ENCODE measurements at regions not wholly inside any gene's neighbourhood (a gene's known extent, or its start where the extent isn't known, plus 50 kb on each side); places are given as distances from the start of the nearest gene placed in this dataset.

GRCh38 chr5:89994266-89994665 is 415.3 kb downstream of the CETN3 start:
- H3K4me3 ChIP-seq (replicated peaks; ENCODE audit: insufficient read depth, low read length), result no peak overlapping the region
- no peak overlapping the region for H3K27ac ChIP-seq (replicated peaks)
- no peak for DNase-seq (ENCODE audit: low read depth in 1 of 2, low spot score in 1 of 2)

GRCh38 chr5:89992201-89992600 is 417.4 kb downstream of the CETN3 start:
- Histone ChIP-seq H3K4me3 (replicated peaks; ENCODE audit: insufficient read depth, low read length) (no peak overlapping the region), H3K27me3 (ENCODE audit: insufficient read depth, poor library complexity, severe bottlenecking) (no peaks in the 10 kb centered on the region), H3K27ac (replicated peaks) (no peak overlapping the region)
- no peak for DNase-seq (ENCODE audit: low read depth in 1 of 2, low spot score in 1 of 2)
- TF ChIP-seq SPI1 (IDR thresholded peaks at IDR 0.05; ENCODE audit: borderline replicate concordance, low read depth) (no peak), GABPA (IDR thresholded peaks at IDR 0.05; ENCODE audit: low read depth) (no peak), POLR2AphosphoS5 (IDR thresholded peaks at IDR 0.05; ENCODE audit: low read depth) (no peak), REST (IDR thresholded peaks at IDR 0.05; ENCODE audit: insufficient replicate concordance, low read depth) (no peak)
- TF ChIP-seq, protein P1, sequence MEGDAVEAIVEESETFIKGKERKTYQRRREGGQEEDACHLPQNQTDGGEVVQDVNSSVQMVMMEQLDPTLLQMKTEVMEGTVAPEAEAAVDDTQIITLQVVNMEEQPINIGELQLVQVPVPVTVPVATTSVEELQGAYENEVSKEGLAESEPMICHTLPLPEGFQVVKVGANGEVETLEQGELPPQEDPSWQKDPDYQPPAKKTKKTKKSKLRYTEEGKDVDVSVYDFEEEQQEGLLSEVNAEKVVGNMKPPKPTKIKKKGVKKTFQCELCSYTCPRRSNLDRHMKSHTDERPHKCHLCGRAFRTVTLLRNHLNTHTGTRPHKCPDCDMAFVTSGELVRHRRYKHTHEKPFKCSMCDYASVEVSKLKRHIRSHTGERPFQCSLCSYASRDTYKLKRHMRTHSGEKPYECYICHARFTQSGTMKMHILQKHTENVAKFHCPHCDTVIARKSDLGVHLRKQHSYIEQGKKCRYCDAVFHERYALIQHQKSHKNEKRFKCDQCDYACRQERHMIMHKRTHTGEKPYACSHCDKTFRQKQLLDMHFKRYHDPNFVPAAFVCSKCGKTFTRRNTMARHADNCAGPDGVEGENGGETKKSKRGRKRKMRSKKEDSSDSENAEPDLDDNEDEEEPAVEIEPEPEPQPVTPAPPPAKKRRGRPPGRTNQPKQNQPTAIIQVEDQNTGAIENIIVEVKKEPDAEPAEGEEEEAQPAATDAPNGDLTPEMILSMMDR (IDR thresholded peaks at IDR 0.05; ENCODE audit: insufficient read depth, low read length), result no peak

More at GRCh38 chr5:89994266-89994665, 415.3 kb downstream of the CETN3 start:
- no peak for TF ChIP-seq REST (IDR thresholded peaks at IDR 0.05; ENCODE audit: insufficient replicate concordance, low read depth)
- TF ChIP-seq, protein P1 (IDR thresholded peaks at IDR 0.05; ENCODE audit: insufficient read depth, low read length), result no peak
- TF ChIP-seq SPI1 (IDR thresholded peaks at IDR 0.05; ENCODE audit: borderline replicate concordance, low read depth), result no peak
- TF ChIP-seq GABPA (IDR thresholded peaks at IDR 0.05; ENCODE audit: low read depth), result no peak
- TF ChIP-seq POLR2AphosphoS5 (IDR thresholded peaks at IDR 0.05; ENCODE audit: low read depth), result no peak
- H3K27me3 ChIP-seq (ENCODE audit: insufficient read depth, poor library complexity, severe bottlenecking), result no peaks in the 10 kb centered on the region

- Histone ChIP-seq H3K27me3 (ENCODE audit: insufficient read depth, poor library complexity, severe bottlenecking) (no peaks in the 10 kb centered on the region), H3K27ac (replicated peaks) (no peak overlapping the region), H3K4me3 (replicated peaks; ENCODE audit: insufficient read depth, low read length) (no peak overlapping the region)
- TF ChIP-seq POLR2AphosphoS5 (IDR thresholded peaks at IDR 0.05; ENCODE audit: low read depth) (no peak), GABPA (IDR thresholded peaks at IDR 0.05; ENCODE audit: low read depth) (no peak), REST (IDR thresholded peaks at IDR 0.05; ENCODE audit: insufficient replicate concordance, low read depth) (no peak), SPI1 (IDR thresholded peaks at IDR 0.05; ENCODE audit: borderline replicate concordance, low read depth) (no peak)
- TF ChIP-seq, protein P1 (IDR thresholded peaks at IDR 0.05; ENCODE audit: insufficient read depth, low read length), result no peak
- no peak for DNase-seq (ENCODE audit: low read depth in 1 of 2, low spot score in 1 of 2)
Measured at GRCh38 chr5:89991592-89991991, 418.0 kb downstream of the CETN3 start.
